ENCODE measurements at regions not wholly inside any gene's neighbourhood (a gene's known extent, or its start where the extent isn't known, plus 50 kb on each side); places are given as distances from the start of the nearest gene placed in this dataset.

DNA sequence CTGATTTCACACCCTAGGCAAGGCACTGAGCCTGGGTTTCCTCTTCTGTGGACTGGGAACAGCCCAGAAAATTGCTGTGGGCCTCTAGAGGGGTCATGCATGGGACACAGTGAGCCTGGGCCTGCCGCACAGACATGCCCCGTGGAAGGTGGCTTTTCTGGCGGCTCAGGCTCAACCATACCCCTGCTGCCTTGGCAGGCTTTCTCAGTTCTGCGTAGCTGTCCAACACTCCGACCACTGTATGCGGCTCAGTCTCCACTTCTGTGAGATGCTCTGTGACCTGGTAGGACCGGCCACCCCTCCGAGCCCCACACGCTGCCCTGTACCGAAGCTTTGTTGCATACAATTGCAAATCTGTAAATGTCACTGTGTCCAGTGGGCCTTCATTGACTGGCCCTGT lies 126.3 kb downstream of the UQCRFS1 start:
- no peak overlapping the region for H2AFZ ChIP-seq (ENCODE audit: low read length)
- DNase-seq (ENCODE audit: insufficient read length, low spot score, missing footprints), result no peak
- H3K4me2 ChIP-seq (ENCODE audit: insufficient read depth, low read length), result no peak overlapping the region
- H3K79me2 ChIP-seq (ENCODE audit: insufficient read depth, low read length), result no peaks in the 10 kb centered on the region
- H3K27me3 ChIP-seq (ENCODE audit: insufficient read depth, low read length), result no peaks in the 10 kb centered on the region
- no peak overlapping the region for H3K4me3 ChIP-seq (ENCODE audit: insufficient read depth, low read length)
- H3K36me3 ChIP-seq (ENCODE audit: insufficient read depth, low read length), result no peaks in the 10 kb centered on the region
- H4K20me1 ChIP-seq (ENCODE audit: insufficient read depth, low read length), result no peaks in the 10 kb centered on the region
- no peaks in the 10 kb centered on the region for H3K4me1 ChIP-seq (ENCODE audit: insufficient read depth, low read length)
- H3K9me3 ChIP-seq (ENCODE audit: low read depth, low read length), result no peaks in the 10 kb centered on the region
- TF ChIP-seq CTCF (IDR thresholded peaks at IDR 0.05; ENCODE audit: extremely low read depth, low read depth, low read length), result no peak
- H3K27ac ChIP-seq (ENCODE audit: low read depth, low read length), result no peak overlapping the region

- no peaks in the 10 kb centered on the region for H3K36me3 ChIP-seq (ENCODE audit: insufficient read depth, low read length)
- no peak overlapping the region for H3K4me2 ChIP-seq (ENCODE audit: insufficient read depth, low read length)
- DNase-seq (ENCODE audit: insufficient read length, low spot score, missing footprints), result no peak
- H3K79me2 ChIP-seq (ENCODE audit: insufficient read depth, low read length), result no peaks in the 10 kb centered on the region
- H3K4me3 ChIP-seq (ENCODE audit: insufficient read depth, low read length), result no peak overlapping the region
- H3K9me3 ChIP-seq (ENCODE audit: low read depth, low read length), result no peaks in the 10 kb centered on the region
- no peak for TF ChIP-seq CTCF (IDR thresholded peaks at IDR 0.05; ENCODE audit: extremely low read depth, low read depth, low read length)
- no peaks in the 10 kb centered on the region for H3K27me3 ChIP-seq (ENCODE audit: insufficient read depth, low read length)
- no peak overlapping the region for H2AFZ ChIP-seq (ENCODE audit: low read length)
- H3K4me1 ChIP-seq (ENCODE audit: insufficient read depth, low read length), result no peaks in the 10 kb centered on the region
- H3K27ac ChIP-seq (ENCODE audit: low read depth, low read length), result no peak overlapping the region
- no peaks in the 10 kb centered on the region for H4K20me1 ChIP-seq (ENCODE audit: insufficient read depth, low read length)
These were observed 126.8 kb downstream of the UQCRFS1 start for GRCh38 chr19:29086182-29086581.

DNA sequence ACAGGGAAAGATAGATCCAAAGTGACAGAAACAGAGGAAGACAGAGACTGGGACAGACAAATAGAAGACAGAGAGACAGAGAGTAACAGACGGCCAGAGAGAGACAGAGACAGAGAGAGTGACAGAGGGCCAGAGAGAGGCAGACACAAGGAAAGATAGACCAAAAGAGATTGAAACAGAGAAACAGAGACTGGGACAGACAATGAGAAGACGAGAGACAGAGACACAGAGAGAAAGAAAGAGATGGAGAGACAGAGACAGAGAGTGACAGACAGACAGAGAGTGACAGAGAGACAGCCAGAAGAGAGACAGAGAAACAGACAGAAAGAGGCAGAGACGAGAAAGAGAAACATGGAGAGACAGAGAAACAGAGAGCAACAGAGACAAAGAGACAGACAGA lies 127.3 kb downstream of the UQCRFS1 start:
- Histone ChIP-seq H3K27me3 (ENCODE audit: insufficient read depth, low read length) (no peaks in the 10 kb centered on the region), H3K4me3 (ENCODE audit: insufficient read depth, low read length) (no peak overlapping the region), H3K36me3 (ENCODE audit: insufficient read depth, low read length) (no peaks in the 10 kb centered on the region), H3K9me3 (ENCODE audit: low read depth, low read length) (no peaks in the 10 kb centered on the region), H2AFZ (ENCODE audit: low read length) (no peak overlapping the region), H3K79me2 (ENCODE audit: insufficient read depth, low read length) (no peaks in the 10 kb centered on the region), H3K4me1 (ENCODE audit: insufficient read depth, low read length) (no peaks in the 10 kb centered on the region), H3K4me2 (ENCODE audit: insufficient read depth, low read length) (no peak overlapping the region), H3K27ac (ENCODE audit: low read depth, low read length) (no peak overlapping the region), H4K20me1 (ENCODE audit: insufficient read depth, low read length) (no peaks in the 10 kb centered on the region)
- no peak for TF ChIP-seq CTCF (IDR thresholded peaks at IDR 0.05; ENCODE audit: extremely low read depth, low read depth, low read length)
- DNase-seq (ENCODE audit: insufficient read length, low spot score, missing footprints), result no peak

- no peak for DNase-seq (ENCODE audit: insufficient read length, low spot score, missing footprints)
- H3K4me2 ChIP-seq (ENCODE audit: insufficient read depth, low read length), result no peak overlapping the region
- H3K36me3 ChIP-seq (ENCODE audit: insufficient read depth, low read length), result no peaks in the 10 kb centered on the region
- H3K79me2 ChIP-seq (ENCODE audit: insufficient read depth, low read length), result no peaks in the 10 kb centered on the region
- H4K20me1 ChIP-seq (ENCODE audit: insufficient read depth, low read length), result no peaks in the 10 kb centered on the region
- no peak overlapping the region for H3K4me3 ChIP-seq (ENCODE audit: insufficient read depth, low read length)
- no peaks in the 10 kb centered on the region for H3K9me3 ChIP-seq (ENCODE audit: low read depth, low read length)
- no peaks in the 10 kb centered on the region for H3K4me1 ChIP-seq (ENCODE audit: insufficient read depth, low read length)
- no peaks in the 10 kb centered on the region for H3K27me3 ChIP-seq (ENCODE audit: insufficient read depth, low read length)
- no peak for TF ChIP-seq CTCF (IDR thresholded peaks at IDR 0.05; ENCODE audit: extremely low read depth, low read depth, low read length)
- no peak overlapping the region for H3K27ac ChIP-seq (ENCODE audit: low read depth, low read length)
- no peak overlapping the region for H2AFZ ChIP-seq (ENCODE audit: low read length)
These were observed 127.7 kb downstream of the UQCRFS1 start for GRCh38 chr19:29085206-29085605.

Measured in osteoblast (primary cell).